ENCODE measurements at regions not wholly inside any gene's neighbourhood (a gene's known extent, or its start where the extent isn't known, plus 50 kb on each side); places are given as distances from the start of the nearest gene placed in this dataset.

DNA sequence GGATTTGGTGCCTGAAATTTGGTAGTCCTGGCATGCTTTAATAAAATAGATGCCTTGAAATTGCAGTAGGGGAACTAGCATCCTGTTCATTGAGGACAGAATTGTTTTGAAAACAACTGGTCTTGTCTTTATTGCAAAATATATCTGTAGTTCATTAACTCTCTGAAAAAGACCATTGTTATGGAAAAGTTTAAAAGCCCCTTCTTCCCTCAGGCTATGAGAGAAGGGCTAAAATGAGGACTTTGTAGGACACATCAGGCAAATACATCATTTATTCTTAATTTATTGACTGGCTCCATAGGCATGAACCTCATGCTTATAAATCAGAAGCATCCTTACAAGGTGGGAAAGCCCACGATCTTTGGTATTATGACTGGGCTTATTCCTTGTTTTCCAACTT is 221.0 kb upstream of the CBLB start (continued):
- TF ChIP-seq, protein P1, sequence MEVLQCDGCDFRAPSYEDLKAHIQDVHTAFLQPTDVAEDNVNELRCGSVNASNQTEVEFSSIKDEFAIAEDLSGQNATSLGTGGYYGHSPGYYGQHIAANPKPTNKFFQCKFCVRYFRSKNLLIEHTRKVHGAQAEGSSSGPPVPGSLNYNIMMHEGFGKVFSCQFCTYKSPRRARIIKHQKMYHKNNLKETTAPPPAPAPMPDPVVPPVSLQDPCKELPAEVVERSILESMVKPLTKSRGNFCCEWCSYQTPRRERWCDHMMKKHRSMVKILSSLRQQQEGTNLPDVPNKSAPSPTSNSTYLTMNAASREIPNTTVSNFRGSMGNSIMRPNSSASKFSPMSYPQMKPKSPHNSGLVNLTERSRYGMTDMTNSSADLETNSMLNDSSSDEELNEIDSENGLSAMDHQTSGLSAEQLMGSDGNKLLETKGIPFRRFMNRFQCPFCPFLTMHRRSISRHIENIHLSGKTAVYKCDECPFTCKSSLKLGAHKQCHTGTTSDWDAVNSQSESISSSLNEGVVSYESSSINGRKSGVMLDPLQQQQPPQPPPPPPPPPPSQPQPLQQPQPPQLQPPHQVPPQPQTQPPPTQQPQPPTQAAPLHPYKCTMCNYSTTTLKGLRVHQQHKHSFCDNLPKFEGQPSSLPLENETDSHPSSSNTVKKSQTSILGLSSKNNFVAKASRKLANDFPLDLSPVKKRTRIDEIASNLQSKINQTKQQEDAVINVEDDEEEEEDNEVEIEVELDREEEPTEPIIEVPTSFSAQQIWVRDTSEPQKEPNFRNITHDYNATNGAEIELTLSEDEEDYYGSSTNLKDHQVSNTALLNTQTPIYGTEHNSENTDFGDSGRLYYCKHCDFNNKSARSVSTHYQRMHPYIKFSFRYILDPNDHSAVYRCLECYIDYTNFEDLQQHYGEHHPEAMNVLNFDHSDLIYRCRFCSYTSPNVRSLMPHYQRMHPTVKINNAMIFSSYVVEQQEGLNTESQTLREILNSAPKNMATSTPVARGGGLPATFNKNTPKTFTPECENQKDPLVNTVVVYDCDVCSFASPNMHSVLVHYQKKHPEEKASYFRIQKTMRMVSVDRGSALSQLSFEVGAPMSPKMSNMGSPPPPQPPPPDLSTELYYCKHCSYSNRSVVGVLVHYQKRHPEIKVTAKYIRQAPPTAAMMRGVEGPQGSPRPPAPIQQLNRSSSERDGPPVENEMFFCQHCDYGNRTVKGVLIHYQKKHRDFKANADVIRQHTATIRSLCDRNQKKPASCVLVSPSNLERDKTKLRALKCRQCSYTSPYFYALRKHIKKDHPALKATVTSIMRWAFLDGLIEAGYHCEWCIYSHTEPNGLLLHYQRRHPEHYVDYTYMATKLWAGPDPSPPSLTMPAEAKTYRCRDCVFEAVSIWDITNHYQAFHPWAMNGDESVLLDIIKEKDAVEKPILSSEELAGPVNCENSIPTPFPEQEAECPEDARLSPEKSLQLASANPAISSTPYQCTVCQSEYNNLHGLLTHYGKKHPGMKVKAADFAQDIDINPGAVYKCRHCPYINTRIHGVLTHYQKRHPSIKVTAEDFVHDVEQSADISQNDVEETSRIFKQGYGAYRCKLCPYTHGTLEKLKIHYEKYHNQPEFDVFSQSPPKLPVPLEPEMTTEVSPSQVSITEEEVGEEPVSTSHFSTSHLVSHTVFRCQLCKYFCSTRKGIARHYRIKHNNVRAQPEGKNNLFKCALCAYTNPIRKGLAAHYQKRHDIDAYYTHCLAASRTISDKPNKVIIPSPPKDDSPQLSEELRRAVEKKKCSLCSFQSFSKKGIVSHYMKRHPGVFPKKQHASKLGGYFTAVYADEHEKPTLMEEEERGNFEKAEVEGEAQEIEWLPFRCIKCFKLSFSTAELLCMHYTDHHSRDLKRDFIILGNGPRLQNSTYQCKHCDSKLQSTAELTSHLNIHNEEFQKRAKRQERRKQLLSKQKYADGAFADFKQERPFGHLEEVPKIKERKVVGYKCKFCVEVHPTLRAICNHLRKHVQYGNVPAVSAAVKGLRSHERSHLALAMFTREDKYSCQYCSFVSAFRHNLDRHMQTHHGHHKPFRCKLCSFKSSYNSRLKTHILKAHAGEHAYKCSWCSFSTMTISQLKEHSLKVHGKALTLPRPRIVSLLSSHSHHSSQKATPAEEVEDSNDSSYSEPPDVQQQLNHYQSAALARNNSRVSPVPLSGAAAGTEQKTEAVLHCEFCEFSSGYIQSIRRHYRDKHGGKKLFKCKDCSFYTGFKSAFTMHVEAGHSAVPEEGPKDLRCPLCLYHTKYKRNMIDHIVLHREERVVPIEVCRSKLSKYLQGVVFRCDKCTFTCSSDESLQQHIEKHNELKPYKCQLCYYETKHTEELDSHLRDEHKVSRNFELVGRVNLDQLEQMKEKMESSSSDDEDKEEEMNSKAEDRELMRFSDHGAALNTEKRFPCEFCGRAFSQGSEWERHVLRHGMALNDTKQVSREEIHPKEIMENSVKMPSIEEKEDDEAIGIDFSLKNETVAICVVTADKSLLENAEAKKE (CRISPR knock-in tag; IDR thresholded peaks at IDR 0.05): no peak
- no peak for TF ChIP-seq ZNF331 (CRISPR knock-in tag; IDR thresholded peaks at IDR 0.05; ENCODE audit: low read depth)
- no peak for TF ChIP-seq NANOG (IDR thresholded peaks at IDR 0.05; ENCODE audit: borderline replicate concordance)
- TF ChIP-seq STAT1 (IDR thresholded peaks at IDR 0.05; ENCODE audit: unreplicated experiment): no peak
- TF ChIP-seq, protein P2, sequence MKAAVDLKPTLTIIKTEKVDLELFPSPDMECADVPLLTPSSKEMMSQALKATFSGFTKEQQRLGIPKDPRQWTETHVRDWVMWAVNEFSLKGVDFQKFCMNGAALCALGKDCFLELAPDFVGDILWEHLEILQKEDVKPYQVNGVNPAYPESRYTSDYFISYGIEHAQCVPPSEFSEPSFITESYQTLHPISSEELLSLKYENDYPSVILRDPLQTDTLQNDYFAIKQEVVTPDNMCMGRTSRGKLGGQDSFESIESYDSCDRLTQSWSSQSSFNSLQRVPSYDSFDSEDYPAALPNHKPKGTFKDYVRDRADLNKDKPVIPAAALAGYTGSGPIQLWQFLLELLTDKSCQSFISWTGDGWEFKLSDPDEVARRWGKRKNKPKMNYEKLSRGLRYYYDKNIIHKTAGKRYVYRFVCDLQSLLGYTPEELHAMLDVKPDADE (IDR thresholded peaks at IDR 0.05): no peak
- no peak for TF ChIP-seq CREB1 (CRISPR knock-in tag; IDR thresholded peaks at IDR 0.05; ENCODE audit: low read depth)

DNA sequence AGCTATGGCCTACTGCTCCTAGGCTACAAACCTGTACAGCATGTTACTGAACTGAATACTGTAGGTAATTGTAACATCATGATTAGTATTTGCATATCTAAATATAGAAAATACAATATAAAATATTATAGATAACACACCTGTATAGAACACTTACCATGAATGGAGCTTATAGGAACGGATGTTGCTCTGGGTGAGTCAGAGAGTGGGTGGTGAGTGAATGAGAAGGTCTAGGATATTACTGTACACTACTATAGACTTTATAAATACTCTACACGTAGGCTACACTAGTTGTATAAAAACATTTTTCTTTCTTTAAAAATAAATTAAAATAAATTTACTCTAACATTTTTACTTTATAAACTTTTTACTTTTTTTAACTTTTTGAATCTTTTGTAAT is 224.0 kb upstream of the CBLB start:
- no peaks in the 10 kb centered on the region for H3K27me3 ChIP-seq (ENCODE audit: insufficient read depth)
- H3K36me3 ChIP-seq (ENCODE audit: insufficient read depth): no peaks in the 10 kb centered on the region
- no peaks in the 10 kb centered on the region for H3K4me1 ChIP-seq (ENCODE audit: insufficient read depth)
- no peak for ATAC-seq
- no peak overlapping the region for H3K27ac ChIP-seq (ENCODE audit: low read depth)
- no peak overlapping the region for H2AFZ ChIP-seq
- Mint-ChIP-seq H3K9me3 (no peaks in the 10 kb centered on the region; the same call in 2 of the 3 replicates), H3K27ac (no peak overlapping the region), H3K4me3 (no peak overlapping the region), H3K36me3 (ENCODE audit: low read depth) (no peaks in the 10 kb centered on the region), H3K4me1 (no peaks in the 10 kb centered on the region), H3K27me3 (ENCODE audit: insufficient read depth, low read depth, poor library complexity) (no peaks in the 10 kb centered on the region)
- 0 out of 2 replicates have a peak, but pooled peaks cover 4% of the 10 kb centered on the region for H3K9me2 ChIP-seq (ENCODE audit: insufficient read depth)
- H4K20me1 ChIP-seq (replicated peaks; ENCODE audit: insufficient read depth): no peaks in the 10 kb centered on the region
- no peaks in the 10 kb centered on the region for H3F3A ChIP-seq (replicated peaks; ENCODE audit: low read depth)
- no peak for DNase-seq (ENCODE audit: low spot score)
- H3K79me2 ChIP-seq (replicated peaks; ENCODE audit: insufficient read depth): no peaks in the 10 kb centered on the region
- no peak overlapping the region for H3K4me2 ChIP-seq
- no peak overlapping the region for H3K4me3 ChIP-seq
- TF ChIP-seq EZH2 (IDR thresholded peaks at IDR 0.05; ENCODE audit: low read depth, unreplicated experiment) (no peak), NANOG (IDR thresholded peaks at IDR 0.05; ENCODE audit: borderline replicate concordance) (no peak), ZNF331 (CRISPR knock-in tag; IDR thresholded peaks at IDR 0.05; ENCODE audit: low read depth) (no peak), STAT1 (IDR thresholded peaks at IDR 0.05; ENCODE audit: unreplicated experiment) (no peak), POLR2AphosphoS5 (IDR thresholded peaks at IDR 0.05; ENCODE audit: low read depth) (no peak), EZH2phosphoT487 (IDR thresholded peaks at IDR 0.05; ENCODE audit: unreplicated experiment) (no peak), CREB1 (CRISPR knock-in tag; IDR thresholded peaks at IDR 0.05; ENCODE audit: low read depth) (no peak)
- TF ChIP-seq, protein P1 (CRISPR knock-in tag; IDR thresholded peaks at IDR 0.05): no peak

Measured in GM23338 (cell line).